ENCODE measurements at regions not wholly inside any gene's neighbourhood (a gene's known extent, or its start where the extent isn't known, plus 50 kb on each side); places are given as distances from the start of the nearest gene placed in this dataset.

GRCh38 chr2:51760441-51760840, 728.5 kb upstream of the NRXN1 start:
- TF ChIP-seq, protein P1, sequence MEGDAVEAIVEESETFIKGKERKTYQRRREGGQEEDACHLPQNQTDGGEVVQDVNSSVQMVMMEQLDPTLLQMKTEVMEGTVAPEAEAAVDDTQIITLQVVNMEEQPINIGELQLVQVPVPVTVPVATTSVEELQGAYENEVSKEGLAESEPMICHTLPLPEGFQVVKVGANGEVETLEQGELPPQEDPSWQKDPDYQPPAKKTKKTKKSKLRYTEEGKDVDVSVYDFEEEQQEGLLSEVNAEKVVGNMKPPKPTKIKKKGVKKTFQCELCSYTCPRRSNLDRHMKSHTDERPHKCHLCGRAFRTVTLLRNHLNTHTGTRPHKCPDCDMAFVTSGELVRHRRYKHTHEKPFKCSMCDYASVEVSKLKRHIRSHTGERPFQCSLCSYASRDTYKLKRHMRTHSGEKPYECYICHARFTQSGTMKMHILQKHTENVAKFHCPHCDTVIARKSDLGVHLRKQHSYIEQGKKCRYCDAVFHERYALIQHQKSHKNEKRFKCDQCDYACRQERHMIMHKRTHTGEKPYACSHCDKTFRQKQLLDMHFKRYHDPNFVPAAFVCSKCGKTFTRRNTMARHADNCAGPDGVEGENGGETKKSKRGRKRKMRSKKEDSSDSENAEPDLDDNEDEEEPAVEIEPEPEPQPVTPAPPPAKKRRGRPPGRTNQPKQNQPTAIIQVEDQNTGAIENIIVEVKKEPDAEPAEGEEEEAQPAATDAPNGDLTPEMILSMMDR (IDR thresholded peaks at IDR 0.05; ENCODE audit: insufficient read depth, low read length, poor library complexity, severe bottlenecking), result no peak
- TF ChIP-seq EZH2phosphoT487 (conservative IDR thresholded peaks at IDR 0.05; ENCODE audit: low read length), result no peak

Measured in SU-DHL-6 (cell line).